SK-N-SH (cell line): ENCODE measurements at regions not wholly inside any gene's neighbourhood (a gene's known extent, or its start where the extent isn't known, plus 50 kb on each side); places are given as distances from the start of the nearest gene placed in this dataset.

ENCODE experiments used
- CTCF ChIP-seq: fragments of 200-600 bp; sonication (generic); IDR thresholded peaks from 2 replicates; pipeline ENCODE4 v1.6.1; 2017; ENCODE audit warnings: antibody characterized with exemption, mild to moderate bottlenecking, moderate library complexity
- ELF1 ChIP-seq: IDR thresholded peaks from 2 replicates; pipeline ENCODE4 v1.4.0; 2012
- EZH2phosphoT487 ChIP-seq: fragments of 200-600 bp; sonication (generic); IDR thresholded peaks from 2 replicates; pipeline ENCODE4 v1.6.1; 2017; ENCODE audit warnings: low read depth, mixed run types, mild to moderate bottlenecking, antibody characterized with exemption, moderate library complexity, borderline replicate concordance
- FOXM1 ChIP-seq: IDR thresholded peaks from 2 replicates; pipeline ENCODE4 v1.4.0; 2012; ENCODE audit warnings: low read depth, mild to moderate bottlenecking
- JUND ChIP-seq: IDR thresholded peaks from 2 replicates; pipeline ENCODE4 v1.4.0; 2012
- MAX ChIP-seq: IDR thresholded peaks from 2 replicates; pipeline ENCODE4 v1.4.0; 2012; ENCODE audit warnings: low read depth
- POLR2AphosphoS5 ChIP-seq: IDR thresholded peaks from 2 replicates; pipeline ENCODE4 v1.6.1; 2012; ENCODE audit warnings: low read depth, low read length
- RAD21 ChIP-seq: IDR thresholded peaks from 2 replicates; pipeline ENCODE4 v1.6.1; 2012; ENCODE audit warnings: mild to moderate bottlenecking, low read length
- REST ChIP-seq: IDR thresholded peaks from 2 replicates; pipeline ENCODE4 v1.6.1; 2012; ENCODE audit warnings: mild to moderate bottlenecking, low read depth, low read length, moderate library complexity
- RXRA ChIP-seq: IDR thresholded peaks from 2 replicates; pipeline ENCODE4 v1.4.0; 2012; ENCODE audit warnings: low read depth, mild to moderate bottlenecking, borderline replicate concordance
- USF2 ChIP-seq: fragments of 150-350 bp; IDR thresholded peaks from 2 replicates; pipeline ENCODE4 v1.6.1; 2017; ENCODE audit warnings: antibody characterized with exemption, low read length, low read depth, borderline replicate concordance
- ZBTB33 ChIP-seq: IDR thresholded peaks from 2 replicates; pipeline ENCODE4 v1.4.0; 2012; ENCODE audit warnings: low read depth, borderline replicate concordance

GRCh38 chr9:2545881-2546490 lies 75.6 kb upstream of the VLDLR start:
- TF ChIP-seq POLR2AphosphoS5 (no peak), CTCF (no peak), FOXM1 (no peak), JUND (no peak), RXRA (no peak), ZBTB33 (no peak), MAX (no peak), USF2 (no peak), RAD21 (no peak), REST (no peak), ELF1 (no peak), EZH2phosphoT487 (no peak)
